Fibroblast of lung (primary cell): ENCODE measurements at regions not wholly inside any gene's neighbourhood (a gene's known extent, or its start where the extent isn't known, plus 50 kb on each side); places are given as distances from the start of the nearest gene placed in this dataset.

Experiments
- CTCF ChIP-seq, 2 donors: IDR thresholded peaks in 1 of 2; conservative IDR thresholded peaks in 1 of 2; 1 replicate in 1 of 2; 2 replicates in 1 of 2; pipeline ENCODE4 v1.5.1; 2011 to 2012; ENCODE audit warnings: low read length in 2 of 2, control low read depth in 1 of 2, inconsistent platforms in 1 of 2, low read depth in 1 of 2, mild to moderate bottlenecking in 1 of 2
- EZH2 ChIP-seq: IDR thresholded peaks from 2 replicates; pipeline ENCODE4 v1.5.1; 2012; ENCODE audit warnings: low read length, control low read depth, mild to moderate bottlenecking; ENCODE audit errors: missing control alignments

- TF ChIP-seq CTCF (conservative IDR thresholded peaks at IDR 0.05 in 1 of 2, IDR thresholded peaks at IDR 0.05 in 1 of 2; ENCODE audit: low read depth in 1 of 2, low read length in 2 of 2) = no peak
- no peak for TF ChIP-seq EZH2
Measured at GRCh38 chr3:152209060-152209459, 59.7 kb upstream of the MBNL1 start.
